Omental fat pad (tissue), 3 donors: ENCODE measurements at regions not wholly inside any gene's neighbourhood (a gene's known extent, or its start where the extent isn't known, plus 50 kb on each side); places are given as distances from the start of the nearest gene placed in this dataset.
"Not testable (repeated sequence)": the region's sequence is repeated elsewhere in the genome, so short reads cannot be mapped to it uniquely, and the experiment has no call there.

Experiments used
- ATAC-seq: fragments of 150-250 bp; one replicate; pipeline ENCODE4 v1.9.1; 2016; ENCODE audit warnings: mild to moderate bottlenecking, moderate library complexity; ENCODE audit not compliant: low FRiP score
- DNase-seq: peaks from one replicate; pipeline ENCODE4 v3.0.0-alpha.2; 2019; ENCODE audit warnings: low spot score
- TF ChIP-seq, protein P1 (sequence below), 3 donors: fragments of 450-650 bp; IDR thresholded peaks; one replicate each; pipeline ENCODE4 v1.5.1; 2016 to 2017; ENCODE audit warnings: antibody characterized with exemption in 3 of 3, mild to moderate bottlenecking in 3 of 3, moderate library complexity in 2 of 3

GRCh38 chr2:43067254-43068040 lies 159.0 kb downstream of the ZFP36L2 start:
- ATAC-seq (no peak), DNase-seq (no peak)
- TF ChIP-seq, protein P1, sequence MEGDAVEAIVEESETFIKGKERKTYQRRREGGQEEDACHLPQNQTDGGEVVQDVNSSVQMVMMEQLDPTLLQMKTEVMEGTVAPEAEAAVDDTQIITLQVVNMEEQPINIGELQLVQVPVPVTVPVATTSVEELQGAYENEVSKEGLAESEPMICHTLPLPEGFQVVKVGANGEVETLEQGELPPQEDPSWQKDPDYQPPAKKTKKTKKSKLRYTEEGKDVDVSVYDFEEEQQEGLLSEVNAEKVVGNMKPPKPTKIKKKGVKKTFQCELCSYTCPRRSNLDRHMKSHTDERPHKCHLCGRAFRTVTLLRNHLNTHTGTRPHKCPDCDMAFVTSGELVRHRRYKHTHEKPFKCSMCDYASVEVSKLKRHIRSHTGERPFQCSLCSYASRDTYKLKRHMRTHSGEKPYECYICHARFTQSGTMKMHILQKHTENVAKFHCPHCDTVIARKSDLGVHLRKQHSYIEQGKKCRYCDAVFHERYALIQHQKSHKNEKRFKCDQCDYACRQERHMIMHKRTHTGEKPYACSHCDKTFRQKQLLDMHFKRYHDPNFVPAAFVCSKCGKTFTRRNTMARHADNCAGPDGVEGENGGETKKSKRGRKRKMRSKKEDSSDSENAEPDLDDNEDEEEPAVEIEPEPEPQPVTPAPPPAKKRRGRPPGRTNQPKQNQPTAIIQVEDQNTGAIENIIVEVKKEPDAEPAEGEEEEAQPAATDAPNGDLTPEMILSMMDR (IDR thresholded peaks at IDR 0.05) = no peak

DNA sequence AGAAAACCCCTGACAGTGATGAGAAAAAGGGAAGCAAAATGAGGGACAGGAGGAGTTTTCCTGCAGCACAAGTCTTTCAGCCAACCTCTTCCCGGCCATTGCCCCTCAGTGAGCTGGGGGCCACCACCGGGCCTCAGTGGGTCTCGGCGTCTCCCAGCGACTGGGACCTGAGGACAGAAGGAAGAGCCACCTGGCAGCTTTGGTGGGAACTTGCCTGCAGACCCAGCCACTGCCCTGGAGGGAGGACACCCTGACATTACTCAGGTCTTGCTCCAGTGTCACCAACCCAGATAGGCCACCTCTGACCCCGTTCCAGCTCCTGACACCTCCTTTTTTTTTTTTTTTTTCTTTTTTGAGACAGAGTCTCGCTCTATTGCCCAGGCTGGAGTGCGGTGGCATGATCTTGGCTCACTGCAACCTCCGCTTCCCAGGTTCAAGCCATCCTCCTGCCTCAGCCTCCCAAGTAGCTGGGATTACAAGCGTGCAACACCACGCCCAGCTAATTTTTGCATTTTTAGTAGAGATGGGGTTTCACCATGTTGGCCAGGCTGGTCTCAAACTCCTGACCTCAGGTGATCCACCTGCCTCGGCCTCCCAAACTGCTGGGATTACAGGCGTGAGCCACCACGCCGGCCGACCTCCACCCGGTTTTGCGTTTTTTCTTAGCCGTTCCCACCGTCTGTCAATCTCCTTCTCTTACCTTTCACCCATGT lies 159.7 kb downstream of the ZFP36L2 start:
- ATAC-seq, DNase-seq: not testable (repeated sequence)

GRCh38 chr2:43065871-43066270 lies 160.5 kb downstream of the ZFP36L2 start:
- TF ChIP-seq, protein P1 (IDR thresholded peaks at IDR 0.05) = no peak
- ATAC-seq (no peak), DNase-seq (no peak)

- DNase-seq (no peak), ATAC-seq (no peak)
- TF ChIP-seq, protein P1 (IDR thresholded peaks at IDR 0.05) = no peak
These were observed 161.4 kb downstream of the ZFP36L2 start for GRCh38 chr2:43065036-43065435.

- not testable (repeated sequence) for ATAC-seq, DNase-seq
These were observed 163.3 kb downstream of the ZFP36L2 start for GRCh38 chr2:43063096-43063495.

DNA sequence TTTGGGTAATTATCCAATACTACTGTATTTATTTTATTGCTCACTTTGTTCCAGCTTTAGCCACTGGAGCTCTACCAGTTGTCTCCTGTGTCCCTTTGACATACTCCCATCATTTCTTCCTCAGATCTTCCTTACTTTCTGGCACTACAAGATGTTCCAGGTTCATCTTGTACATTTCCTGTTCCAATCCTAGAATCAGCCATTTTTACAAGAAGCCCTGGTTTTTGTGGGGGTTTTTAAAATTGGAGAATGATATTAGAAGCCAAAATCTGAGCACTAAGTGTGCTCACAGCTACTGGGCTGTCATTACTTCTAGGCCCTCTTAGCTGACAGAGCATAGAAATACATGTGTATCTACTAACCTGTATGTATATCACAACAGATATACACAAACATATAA lies 164.3 kb downstream of the ZFP36L2 start:
- TF ChIP-seq, protein P1 (IDR thresholded peaks at IDR 0.05) = no peak
- no peak for ATAC-seq
- no peak for DNase-seq

GRCh38 chr2:43060390-43061016 lies 165.9 kb downstream of the ZFP36L2 start:
- TF ChIP-seq, protein P1 (IDR thresholded peaks at IDR 0.05) = no peak
- ATAC-seq = no peak
- DNase-seq = no peak
